ENCODE measurements at regions not wholly inside any gene's neighbourhood (a gene's known extent, or its start where the extent isn't known, plus 50 kb on each side); places are given as distances from the start of the nearest gene placed in this dataset.

DNA sequence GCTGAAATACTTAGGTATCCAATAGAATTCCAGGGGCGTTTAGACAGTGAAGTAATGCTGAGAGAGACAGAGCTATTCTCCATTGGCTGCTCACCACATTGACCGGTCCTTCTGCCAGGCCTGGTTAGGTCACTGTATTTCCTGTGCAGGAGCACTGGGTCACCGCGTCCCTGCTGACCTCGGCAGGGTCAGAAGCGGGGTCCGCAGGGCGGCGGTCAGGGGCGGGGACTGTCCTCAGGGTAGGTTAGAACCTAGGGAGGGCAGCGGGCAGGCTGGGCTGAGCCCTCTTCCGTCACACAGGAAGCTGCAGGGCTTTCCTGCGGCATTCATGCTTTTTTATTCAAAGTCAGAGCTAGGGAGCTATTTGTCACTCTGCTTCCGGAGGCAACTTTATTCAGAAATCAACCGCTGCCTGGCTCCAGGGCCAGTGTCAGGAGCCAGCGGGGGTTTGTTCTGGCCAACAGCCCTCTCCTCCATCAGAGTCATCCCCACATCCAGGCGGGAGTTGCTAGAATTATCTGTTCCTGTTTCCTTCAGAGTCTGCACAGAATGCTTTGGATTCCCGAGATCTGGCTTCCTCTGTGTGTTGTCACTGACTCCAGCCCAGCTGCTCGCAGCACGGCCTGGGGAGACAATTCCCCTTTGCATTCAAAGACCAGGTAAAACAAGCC lies 81.2 kb upstream of the WASF3 start:
- intact Hi-C loops (cut with DNase I; ENCODE audit: low total_unique reads) = no loop called here
- DNase-seq = peak in 1 of 2 donors; percentile 30
- Histone ChIP-seq H3K9me3 (no peaks in the 10 kb centered on the region), H3K4me3 (no peak overlapping the region), H3K4me1 (no peaks in the 10 kb centered on the region), H3K36me3 (no peaks in the 10 kb centered on the region), H3K27me3 (no peaks in the 10 kb centered on the region), H3K27ac (no peak overlapping the region)
- TF ChIP-seq, protein P1, sequence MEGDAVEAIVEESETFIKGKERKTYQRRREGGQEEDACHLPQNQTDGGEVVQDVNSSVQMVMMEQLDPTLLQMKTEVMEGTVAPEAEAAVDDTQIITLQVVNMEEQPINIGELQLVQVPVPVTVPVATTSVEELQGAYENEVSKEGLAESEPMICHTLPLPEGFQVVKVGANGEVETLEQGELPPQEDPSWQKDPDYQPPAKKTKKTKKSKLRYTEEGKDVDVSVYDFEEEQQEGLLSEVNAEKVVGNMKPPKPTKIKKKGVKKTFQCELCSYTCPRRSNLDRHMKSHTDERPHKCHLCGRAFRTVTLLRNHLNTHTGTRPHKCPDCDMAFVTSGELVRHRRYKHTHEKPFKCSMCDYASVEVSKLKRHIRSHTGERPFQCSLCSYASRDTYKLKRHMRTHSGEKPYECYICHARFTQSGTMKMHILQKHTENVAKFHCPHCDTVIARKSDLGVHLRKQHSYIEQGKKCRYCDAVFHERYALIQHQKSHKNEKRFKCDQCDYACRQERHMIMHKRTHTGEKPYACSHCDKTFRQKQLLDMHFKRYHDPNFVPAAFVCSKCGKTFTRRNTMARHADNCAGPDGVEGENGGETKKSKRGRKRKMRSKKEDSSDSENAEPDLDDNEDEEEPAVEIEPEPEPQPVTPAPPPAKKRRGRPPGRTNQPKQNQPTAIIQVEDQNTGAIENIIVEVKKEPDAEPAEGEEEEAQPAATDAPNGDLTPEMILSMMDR (IDR thresholded peaks at IDR 0.05) = no peak
- no peak for TF ChIP-seq POLR2A (IDR thresholded peaks at IDR 0.05)

DNA sequence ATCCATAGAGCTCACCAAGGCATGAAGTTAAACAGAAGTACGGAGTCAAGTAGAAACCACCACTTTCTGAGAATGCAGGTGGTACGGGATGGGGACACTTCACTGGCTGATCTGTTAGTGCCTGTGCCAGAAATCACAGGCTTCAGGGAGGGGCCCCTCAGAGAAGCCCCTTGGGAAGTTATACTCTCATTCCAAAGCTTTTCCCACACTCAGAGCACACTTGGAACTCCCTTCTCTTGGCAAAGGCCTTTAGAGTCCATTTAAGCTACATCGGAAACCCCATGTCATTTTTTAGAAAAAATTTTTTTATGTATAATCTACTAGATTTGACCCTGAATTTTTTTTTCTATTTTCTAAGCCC lies 80.7 kb upstream of the WASF3 start:
- Histone ChIP-seq H3K4me3 (no peak overlapping the region), H3K27ac (no peak overlapping the region), H3K9me3 (no peaks in the 10 kb centered on the region), H3K4me1 (no peaks in the 10 kb centered on the region), H3K36me3 (no peaks in the 10 kb centered on the region), H3K27me3 (no peaks in the 10 kb centered on the region)
- TF ChIP-seq, protein P1 (IDR thresholded peaks at IDR 0.05) = no peak
- no peak for TF ChIP-seq POLR2A (IDR thresholded peaks at IDR 0.05)
- intact Hi-C loops (cut with DNase I; ENCODE audit: low total_unique reads) = no loop called here
- DNase-seq = no peak

DNA sequence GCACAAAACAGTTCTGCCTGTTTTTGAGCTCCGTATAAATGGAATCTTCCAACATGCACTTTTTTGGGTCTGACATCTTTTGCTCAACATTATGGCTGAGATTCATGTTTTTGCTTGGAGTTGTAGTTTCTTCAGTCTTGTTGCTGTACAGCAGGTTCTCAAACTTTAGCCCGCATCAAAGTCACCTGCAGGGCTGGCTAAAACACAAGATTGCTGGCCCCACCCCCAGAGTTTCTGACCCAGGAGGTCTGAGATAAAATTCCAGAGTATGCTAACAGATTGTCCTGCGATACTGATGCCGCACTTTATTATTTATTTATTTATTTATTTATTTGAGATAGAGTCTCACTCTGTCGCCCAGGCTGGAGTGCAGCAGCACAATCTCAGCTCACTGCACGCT lies 79.8 kb upstream of the WASF3 start:
- no peaks in the 10 kb centered on the region for H3K4me1 ChIP-seq
- no peaks in the 10 kb centered on the region for H3K9me3 ChIP-seq
- H3K27ac ChIP-seq = no peak overlapping the region
- no peak for DNase-seq
- no peak for TF ChIP-seq POLR2A (IDR thresholded peaks at IDR 0.05)
- TF ChIP-seq, protein P1 (IDR thresholded peaks at IDR 0.05) = no peak
- no peak overlapping the region for H3K4me3 ChIP-seq
- intact Hi-C loops (cut with DNase I; ENCODE audit: low total_unique reads) = no loop called here
- no peaks in the 10 kb centered on the region for H3K27me3 ChIP-seq
- no peaks in the 10 kb centered on the region for H3K36me3 ChIP-seq

DNA sequence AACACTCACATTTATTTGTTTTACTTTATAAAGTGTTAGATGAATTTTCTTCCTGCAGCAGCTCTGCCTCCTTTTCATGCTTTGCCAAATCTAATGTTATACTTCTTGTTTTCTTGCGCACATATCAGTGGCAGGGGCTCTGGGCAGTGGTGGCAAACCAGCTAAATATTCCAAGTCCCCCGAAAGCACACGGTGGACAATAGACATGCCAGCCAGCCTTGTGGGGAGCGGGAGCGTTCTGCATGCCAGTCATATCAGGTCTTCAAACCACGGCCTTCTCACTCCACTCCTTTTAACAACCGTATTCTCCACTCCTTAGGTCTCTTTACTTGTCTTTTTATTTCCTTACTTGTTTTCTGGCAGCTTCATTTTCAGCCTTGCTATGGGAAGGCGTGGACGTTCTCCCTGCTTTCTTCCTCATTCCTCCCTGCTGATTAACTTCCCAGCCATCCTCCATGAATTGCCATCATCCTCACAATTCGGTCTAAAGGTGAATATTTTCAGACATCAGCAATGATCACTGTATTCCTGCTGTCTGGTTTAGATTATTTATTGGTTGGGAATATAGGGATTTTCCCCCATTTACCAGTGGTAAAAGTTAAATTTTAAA lies 77.1 kb upstream of the WASF3 start:
- Histone ChIP-seq H3K4me3 (no peak overlapping the region), H3K36me3 (no peaks in the 10 kb centered on the region), H3K9me3 (no peaks in the 10 kb centered on the region), H3K27me3 (no peaks in the 10 kb centered on the region), H3K4me1 (no peaks in the 10 kb centered on the region), H3K27ac (no peak overlapping the region)
- intact Hi-C loops (cut with DNase I; ENCODE audit: low total_unique reads) = no loop called here
- TF ChIP-seq POLR2A (IDR thresholded peaks at IDR 0.05) = no peak
- TF ChIP-seq, protein P1 (IDR thresholded peaks at IDR 0.05) = no peak
- DNase-seq = no peak

DNA sequence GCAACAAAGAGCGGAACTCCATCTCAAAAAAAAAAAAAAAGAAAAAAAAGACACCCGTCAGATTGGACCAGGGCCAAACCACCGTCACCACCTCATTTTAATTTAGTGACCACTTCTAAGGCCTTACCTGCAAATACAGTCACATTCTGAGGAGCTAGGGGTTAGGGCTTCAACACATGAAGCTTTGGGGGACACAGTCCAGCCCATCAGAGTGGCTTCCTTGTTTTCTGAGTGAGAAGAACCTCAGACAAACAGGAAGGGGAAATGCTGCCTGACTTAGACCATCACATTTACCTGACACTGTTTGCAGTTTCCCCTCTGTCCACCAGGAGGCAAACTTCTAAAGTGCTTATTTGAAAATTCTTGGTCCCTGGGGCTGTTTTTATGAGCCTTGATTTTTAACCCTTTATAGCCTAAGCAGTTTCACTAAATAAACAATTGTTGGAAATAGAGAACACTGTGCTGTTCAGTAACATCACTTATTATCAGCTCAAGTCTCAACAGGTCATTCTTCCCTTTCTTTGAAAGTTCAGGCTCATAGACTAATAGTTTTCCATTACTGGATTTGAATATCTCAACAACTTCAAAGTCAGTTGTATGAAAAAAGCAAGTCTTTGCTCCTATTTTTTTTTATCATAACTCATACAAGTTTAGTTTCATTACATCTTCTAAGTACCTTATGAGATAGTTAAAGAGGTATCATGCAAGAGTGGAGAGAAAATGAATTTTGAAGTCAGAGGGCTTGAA lies 74.9 kb upstream of the WASF3 start:
- Histone ChIP-seq H3K4me1 (peaks cover 0 to 7% of the 10 kb centered on the region in 2 donors), H3K4me3 (no peak overlapping the region), H3K36me3 (no peaks in the 10 kb centered on the region), H3K9me3 (no peaks in the 10 kb centered on the region), H3K27me3 (no peaks in the 10 kb centered on the region), H3K27ac (no peak overlapping the region)
- peak; percentile 49 to 62 for DNase-seq
- intact Hi-C loops (cut with DNase I; ENCODE audit: low total_unique reads) = no loop called here
- no peak for TF ChIP-seq POLR2A (IDR thresholded peaks at IDR 0.05)
- TF ChIP-seq, protein P1 (IDR thresholded peaks at IDR 0.05) = peak; percentile 70 to 75 (median 71)

All from uterus (tissue), 3 donors.